ENCODE measurements at regions not wholly inside any gene's neighbourhood (a gene's known extent, or its start where the extent isn't known, plus 50 kb on each side); places are given as distances from the start of the nearest gene placed in this dataset.
"Not testable (repeated sequence)": the region's sequence is repeated elsewhere in the genome, so short reads cannot be mapped to it uniquely, and the experiment has no call there.

DNA sequence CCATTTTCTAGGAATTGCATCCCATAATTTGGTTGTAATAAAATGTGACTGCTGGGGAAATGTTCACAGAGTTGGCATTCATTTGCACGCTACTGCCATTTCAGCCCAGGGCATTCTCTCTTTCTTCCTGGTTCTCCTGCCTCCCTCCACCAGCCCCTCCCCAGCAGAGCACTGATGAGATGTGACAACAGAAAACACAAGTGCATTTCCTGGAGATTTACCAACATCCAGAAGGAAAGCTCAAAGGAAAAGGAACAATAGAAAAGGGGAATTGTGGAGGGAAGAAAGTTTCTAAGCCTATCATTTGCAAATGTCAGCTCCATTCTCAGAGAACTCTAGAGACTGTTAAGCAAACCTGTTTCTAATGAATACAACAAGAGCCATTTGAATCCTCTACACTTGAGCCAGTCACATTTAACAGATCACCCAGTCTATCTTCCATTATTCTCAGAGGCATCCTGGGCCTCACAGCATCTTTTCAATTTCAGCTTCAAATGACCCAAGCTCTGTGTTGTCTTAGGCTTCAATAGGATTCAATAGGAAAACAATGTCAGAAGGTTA, 395.6 kb upstream of the PBX1 start:
- no peak for ATAC-seq
- no peak for DNase-seq

DNA sequence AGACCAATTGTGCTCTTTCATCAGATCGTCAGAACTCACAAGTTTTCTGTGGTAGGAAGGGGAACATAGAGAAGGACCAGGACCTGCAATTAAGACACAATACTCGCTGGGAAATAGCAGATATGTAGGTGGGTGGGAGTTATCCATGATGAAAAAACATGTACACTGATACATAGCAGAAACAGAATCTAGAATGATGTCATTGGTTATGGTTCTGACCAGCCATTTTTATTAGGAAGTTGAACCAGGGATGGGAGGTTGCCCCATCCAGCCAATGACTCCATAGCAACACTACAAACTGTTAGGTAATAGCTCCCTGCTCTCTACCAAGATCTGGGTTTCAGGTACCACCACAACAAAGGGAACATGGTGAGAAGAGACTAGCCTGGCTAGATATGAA, 393.5 kb upstream of the PBX1 start:
- DNase-seq (no peak), ATAC-seq (no peak)

DNA sequence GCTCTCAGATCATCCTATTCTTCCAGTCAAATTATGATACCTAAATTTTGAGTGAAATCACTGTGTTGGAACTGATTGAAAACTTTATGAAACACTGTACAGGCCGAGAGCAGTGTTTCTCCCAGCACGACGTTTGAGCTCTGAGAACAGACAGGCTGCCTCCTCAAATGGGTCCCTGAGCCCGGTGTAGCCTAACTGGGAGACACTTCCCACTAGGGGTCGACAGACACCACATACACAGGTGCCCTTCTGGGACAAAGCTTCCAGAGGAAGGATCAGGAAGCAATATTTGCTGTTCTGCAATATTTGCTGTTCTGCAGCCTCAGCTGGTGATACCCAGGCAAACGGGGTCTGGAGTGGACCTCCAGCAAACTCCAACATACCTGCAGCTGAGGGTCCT, 392.5 kb upstream of the PBX1 start:
- ATAC-seq, result not testable (repeated sequence)

DNA sequence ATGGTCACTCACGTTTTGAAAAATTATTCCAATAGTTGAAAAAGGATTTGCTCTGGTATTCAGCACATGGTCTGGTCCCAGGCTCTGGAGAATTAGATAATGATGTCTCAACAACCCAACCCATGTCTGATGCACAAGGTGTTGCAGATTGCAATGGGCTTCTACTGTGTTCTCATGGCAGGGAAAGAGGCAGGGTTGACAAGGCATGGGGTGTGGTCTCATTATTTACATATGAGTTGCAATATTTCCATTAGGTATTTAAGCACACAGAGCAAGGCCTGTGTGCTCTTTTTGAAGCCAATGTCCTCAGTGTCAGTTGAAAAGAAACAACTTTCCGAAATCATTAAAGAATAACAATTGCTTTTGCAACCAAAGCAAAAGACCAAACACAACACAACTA, 381.9 kb upstream of the PBX1 start:
- ATAC-seq (no peak), DNase-seq (no peak)

More for the DNA sequence above, 392.5 kb upstream of the PBX1 start:
- not testable (repeated sequence) for DNase-seq

DNA sequence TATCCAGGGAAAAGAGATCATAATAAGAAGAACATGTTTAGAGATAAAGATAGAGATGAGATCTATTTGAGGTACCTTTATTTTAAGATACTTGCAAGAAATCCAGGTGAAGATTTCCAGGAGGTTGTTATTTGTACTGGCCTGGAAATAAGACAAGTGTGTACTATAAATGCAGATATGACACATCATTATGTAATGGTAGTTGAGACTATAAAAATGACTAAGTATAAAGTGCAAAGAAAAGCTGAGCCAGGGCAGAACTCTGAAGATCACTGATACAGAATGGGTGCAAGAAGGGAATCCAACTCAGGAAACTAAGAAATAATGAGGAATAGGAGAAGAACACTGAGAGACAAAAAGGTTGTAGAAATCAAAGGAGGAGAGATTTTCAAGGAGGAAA, 378.2 kb upstream of the PBX1 start:
- ATAC-seq, result no peak
- no peak for DNase-seq

DNA sequence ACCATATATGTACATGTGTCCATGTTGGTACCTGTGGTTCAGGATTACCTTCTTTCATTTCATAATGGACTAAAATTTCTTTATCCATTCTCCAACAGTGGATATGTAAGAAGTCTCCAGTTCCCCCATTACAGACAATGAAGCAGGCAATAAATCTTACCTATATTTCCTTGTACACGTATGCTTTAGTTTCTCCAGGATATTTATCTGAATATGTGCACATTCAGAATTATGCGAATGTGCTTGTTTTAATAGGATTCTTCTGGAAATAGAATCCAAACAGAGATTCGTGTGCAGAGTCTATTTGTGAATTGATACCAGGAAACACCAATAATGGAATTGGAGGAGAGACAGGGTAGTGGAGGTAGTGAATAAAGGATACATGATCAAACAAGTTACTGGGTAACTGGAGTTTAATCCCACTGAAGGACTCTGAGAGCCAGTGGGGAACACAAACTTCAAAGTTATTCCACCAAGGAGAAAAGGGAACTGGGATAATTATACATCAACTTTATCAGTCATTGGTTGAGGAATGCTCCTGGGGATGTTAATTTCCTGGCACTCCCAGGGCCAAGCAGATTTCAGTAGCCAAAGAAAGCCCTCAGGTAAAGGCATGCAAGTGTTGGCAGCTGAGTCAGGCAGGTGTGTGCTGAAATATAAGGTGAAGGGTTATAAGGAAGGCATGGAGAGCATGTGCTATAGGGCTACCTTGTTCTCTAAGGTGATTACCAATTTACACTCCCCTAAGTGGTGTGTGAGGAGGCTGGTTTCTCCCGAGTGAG, 374.9 kb upstream of the PBX1 start:
- DNase-seq (no peak), ATAC-seq (no peak)

DNA sequence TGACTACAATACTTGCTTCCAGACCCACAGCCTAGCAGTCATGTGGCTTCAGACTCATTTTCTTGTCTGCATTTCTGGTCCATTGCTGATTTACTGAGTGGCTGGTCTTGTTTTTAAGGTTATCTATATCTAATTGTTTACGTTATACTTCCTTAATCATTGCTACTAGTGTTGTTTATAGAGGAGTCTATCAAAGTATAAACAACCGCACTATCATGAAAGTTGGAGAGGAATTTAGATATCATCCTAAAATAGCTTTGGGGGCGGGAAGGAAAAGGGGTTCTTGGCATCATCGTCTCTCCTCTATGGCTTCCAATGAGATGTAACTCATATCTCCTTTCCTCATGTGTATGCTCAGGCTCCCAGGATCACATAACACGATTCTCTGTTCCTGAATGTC, 372.1 kb upstream of the PBX1 start:
- DNase-seq (no peak), ATAC-seq (no peak)

DNA sequence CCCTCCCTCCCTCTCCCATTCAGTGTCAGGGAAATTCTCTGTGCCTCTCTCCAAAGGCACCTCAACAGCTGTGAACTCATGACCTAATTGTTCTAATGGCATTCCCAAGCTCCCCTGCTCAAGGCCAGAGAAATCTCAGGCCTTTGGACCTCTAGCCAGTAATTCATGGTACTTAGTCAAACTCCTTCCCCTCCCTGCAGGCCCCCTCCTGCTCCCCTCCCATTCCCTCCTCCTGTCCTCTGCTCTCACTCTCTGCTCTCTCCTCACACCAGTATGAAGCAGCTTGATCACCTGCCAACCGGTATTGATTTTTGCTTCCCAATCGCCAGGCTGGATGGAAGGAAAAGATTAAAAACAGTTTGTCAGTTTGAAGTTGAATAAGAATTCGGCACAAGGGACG, 370.5 kb upstream of the PBX1 start:
- ATAC-seq (no peak), DNase-seq (no peak)

DNA sequence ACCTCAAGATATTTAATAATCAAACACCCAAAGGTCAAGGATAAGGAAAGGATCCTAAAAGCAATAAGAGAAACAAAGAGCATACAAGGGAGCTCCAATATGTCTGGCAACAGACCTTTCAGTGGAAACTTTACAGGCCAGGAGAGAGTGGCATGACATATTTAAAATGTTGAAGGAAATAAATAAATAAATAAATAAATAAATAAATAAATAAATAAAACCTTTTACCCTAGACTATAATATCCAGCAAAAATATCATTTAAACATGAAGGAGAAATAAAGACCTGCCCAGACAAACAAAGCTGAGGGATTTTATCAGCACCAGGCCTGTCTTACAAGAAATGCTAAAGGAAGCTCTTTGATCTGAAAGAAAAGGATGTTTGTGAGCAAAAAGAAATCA, 367.8 kb upstream of the PBX1 start:
- DNase-seq (no peak), ATAC-seq (no peak)

DNA sequence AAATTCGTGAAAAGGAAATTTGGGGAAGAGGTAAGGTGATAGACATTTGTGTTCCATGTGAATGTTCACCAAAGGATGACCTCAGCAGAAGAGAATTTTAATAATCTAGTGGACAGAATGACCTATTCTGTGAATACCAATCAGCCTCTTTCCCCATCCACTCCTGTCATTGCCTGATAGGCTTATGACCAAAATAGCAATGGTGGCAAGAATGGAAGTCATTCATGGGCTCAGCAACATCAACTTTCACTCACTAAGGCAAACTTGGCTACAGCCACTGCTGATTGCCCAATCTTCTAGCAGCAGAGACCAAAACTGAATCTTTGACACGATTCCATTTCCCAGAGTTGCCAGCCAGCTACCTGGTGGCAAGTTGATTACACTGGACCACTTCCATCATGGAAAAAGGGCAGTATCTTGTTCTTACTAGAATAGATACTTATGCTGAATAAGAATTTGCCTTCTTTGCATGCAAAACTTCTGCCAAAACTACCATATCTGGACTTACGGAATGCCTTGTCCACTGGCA, 348.7 kb upstream of the PBX1 start:
- ATAC-seq (no peak), DNase-seq (no peak)

DNA sequence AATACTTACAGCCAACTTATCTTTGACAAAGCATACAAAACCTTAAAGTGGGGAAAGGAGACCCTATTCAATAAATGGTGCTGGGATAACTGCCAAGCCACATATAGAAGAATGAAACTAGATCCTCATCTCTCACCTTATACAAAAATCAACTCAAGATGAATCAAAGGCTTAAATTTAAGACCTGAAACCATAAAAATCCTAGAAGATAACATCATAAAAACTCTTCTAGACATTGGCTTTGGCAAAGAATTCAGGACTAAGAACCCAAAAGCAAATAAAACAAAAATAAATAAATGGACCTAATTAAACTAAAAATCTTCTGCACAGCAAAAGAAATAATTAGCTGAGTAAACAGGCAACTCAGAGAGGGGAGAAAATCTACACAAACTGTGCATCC, 335.6 kb upstream of the PBX1 start:
- no peak for ATAC-seq
- DNase-seq, result no peak

DNA sequence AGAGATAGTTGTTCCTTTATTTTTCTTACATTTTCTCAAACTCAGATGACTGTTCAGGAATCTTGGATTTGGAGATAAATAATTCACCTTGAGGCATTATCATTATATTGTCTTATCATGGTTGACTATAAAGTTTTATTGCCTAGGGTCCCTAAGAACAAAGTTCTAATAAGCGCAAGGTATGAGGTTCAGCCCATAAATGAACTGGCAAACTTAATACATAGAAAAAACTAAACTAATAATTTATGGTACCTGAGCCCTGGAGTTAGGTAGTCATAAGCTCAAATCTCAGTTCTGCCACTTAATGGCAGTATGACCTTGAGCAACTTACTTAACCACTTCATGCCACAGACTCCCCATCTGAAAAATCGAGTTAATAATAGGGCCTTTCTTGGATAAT, 334.0 kb upstream of the PBX1 start:
- DNase-seq (no peak), ATAC-seq (no peak)

DNA sequence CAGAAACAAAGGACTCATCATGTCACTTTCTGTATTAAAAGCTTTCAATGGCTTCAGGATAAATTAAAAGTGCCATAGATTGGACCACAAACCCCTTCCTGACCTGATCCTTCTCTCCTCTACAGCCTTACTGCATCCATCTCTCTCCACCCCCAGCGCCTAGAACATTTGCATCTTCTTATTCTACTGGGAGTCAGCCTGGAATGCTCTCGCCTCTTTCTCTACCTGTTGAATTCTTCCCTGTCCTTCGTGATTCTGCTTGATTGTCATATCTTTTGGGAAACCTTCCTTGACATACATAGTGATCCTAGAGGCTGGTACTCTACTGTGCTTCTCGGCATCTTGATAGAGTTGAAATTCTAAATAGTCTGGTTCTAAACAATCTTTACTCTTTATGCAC, 332.0 kb upstream of the PBX1 start:
- ATAC-seq, result no peak
- DNase-seq, result no peak

DNA sequence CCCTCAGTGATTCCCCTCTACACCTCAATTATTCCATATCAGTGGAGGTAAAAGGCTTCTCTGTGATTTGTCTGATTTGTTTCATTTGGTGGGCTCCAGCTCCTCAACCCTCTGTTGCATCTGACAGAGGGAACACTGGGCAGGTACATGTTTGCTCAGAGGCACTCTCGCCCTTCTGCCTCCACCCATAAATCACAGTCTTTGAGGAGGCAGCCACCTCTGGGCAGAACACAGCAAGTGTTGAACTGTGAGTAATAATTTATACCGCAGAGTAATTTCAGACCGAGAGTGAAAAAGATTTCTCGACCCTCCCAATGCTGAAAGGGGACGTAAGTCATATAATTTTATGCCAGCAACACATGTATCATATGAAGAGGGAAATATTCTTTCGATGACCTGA, 330.1 kb upstream of the PBX1 start:
- ATAC-seq (no peak), DNase-seq (no peak)

DNA sequence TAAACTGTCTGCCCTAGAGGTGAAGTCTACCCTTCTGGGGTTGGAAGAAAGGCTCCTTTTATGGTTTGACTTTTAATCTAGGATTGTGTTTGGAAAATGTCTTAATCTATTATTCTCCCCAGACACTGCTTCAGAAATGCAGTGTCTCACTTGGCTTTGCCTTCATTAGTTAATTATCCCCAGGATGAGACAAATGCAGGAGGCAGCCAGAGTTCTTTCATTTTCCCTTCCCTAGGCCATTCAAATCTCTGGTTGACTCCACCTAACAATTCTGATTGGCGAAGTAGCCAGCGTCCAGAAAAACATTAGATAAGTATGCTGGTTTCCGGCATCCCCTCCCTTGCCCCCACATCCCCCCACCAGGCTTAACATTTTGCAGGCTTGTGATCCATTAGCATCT, 325.8 kb upstream of the PBX1 start:
- DNase-seq (no peak), ATAC-seq (no peak)

DNA sequence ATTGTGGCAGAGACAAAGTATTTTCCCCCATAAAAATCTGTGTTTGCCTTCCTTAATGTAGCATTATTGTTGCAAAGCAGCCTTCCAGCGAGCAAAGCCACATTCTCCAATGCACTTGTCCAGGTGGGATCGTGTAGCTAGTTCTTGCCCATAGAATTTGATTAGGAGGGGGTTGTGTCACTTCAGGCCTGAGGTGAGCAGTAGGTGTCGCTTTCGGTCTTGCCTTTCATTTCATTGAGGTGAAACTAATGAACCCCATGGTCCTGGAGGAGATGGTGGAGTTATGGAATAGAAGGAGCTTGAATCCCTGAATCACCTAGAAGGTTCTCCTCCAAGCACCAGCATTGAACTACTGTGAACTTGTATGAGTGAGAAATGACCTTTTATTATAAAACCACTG, 318.9 kb upstream of the PBX1 start:
- ATAC-seq (no peak), DNase-seq (no peak)

DNA sequence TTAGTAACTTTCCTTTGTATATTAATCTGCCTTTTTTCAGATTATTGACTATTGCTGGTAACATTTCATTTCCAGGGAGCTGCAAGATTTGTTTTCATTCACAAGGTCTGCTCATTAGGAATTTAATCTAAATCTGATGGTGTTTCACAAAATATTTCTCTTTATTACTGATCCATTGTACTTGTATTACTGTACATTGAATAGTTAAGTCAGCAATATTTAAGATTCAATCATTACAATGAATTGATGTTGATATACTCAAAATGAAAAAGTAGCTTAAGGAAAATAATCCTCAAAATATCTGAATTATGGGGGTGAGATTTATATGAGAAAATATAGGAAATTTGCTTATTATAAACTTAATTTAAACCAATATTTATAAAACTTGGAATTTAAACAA, 308.6 kb upstream of the PBX1 start:
- ATAC-seq (no peak), DNase-seq (no peak)

DNA sequence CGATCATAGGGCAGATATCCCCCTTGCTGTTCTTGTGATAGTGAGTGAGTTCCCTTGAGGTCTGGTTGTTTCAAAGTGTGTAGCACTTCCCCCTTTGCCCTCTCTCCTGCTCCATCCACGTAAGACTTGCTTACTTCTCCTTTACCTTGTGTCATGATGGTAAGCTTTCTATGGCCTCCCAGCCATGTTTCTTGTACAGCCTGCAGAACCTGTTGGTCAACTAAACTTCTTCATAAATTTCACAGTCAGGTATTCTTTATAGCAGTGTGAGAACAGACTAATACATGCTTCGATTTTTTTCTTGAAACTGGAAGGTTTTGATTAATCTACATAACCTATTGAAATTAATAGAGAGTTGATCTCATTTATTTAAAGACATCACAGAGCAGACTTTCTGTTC, 302.5 kb upstream of the PBX1 start:
- no peak for DNase-seq
- no peak for ATAC-seq

DNA sequence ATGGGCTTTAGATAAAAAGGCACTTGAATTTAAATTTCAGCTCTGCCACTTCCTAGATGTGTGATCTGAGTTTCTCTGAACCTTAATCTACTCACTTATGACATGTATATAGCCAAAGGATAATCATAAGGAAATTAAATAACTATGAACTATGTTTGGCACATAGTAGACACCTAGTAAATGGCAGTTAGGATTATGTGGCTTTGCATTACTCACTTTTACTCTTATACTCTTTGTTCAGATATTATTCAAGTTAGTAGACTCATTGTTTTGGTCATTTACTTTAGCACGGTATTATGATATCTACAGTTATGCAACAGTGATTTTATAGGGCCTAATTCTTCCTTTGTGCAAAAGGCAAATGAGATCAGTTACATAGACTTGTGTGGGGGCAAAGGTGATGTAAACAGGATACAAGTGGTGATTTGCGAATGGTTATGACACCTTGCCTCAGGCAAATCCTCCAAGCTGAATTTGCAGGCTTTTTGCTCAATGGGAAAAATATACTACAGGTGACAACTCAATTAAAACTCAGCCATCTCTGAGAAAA, 297.2 kb upstream of the PBX1 start:
- DNase-seq, result no peak

DNA sequence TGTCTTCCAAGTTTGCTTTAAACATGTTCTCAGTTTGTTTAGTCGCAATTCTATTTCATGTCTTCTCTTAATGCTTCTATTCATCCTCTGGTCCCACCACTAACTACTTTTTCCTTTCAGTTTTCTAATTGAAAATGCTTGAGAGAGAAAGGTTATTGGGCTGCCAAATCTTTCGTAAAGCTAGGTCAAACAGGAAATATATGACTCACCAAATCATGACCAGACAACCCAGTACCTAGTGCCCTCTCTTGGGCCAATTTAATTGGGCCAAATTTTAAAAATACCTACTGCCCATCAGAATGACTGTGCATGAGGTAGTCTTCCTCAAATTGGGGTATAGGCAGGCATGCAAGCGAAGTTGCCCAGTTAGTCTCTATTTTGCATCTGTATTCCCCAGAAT, 295.4 kb upstream of the PBX1 start:
- DNase-seq (no peak), ATAC-seq (no peak)

More for the DNA sequence above, 297.2 kb upstream of the PBX1 start:
- no peak for ATAC-seq

DNA sequence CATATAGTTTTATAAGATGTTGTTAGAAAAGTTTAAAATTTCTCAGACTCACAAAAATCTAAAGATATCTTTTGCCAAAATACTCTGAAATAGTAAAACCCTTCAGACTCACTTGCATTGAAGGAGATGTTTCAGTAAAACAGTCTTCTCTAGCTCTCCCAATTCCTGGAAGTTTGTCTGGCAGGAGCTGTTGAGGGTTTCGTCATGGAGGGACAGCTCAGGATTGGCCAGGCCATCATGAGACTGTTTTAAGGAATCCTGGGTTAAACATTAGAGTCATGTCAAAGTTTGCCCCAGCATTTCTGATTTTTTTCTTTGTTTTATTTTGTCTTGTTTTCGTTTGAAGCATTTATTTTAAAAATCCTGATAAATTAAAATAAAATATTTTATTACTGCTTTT, 293.8 kb upstream of the PBX1 start:
- no peak for ATAC-seq

DNA sequence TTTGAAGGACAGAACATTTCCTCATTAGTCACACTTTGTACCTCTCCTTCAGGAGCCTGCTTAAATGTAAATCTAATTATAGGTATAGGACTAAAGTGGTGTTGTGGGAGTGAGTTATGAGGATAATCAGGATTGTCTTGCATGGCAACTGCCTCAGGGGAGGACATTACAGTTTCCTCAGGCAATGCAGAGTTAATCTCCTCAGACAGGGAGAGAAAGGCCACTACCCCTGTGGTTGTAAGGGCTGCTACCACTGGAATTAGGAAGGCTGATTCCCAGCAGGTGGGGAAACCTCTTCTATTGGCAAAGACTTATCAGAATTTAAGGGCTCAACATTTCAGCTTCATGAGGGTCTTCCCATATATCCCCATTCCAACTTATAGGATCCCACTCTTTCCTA, 286.8 kb upstream of the PBX1 start:
- DNase-seq (no peak), ATAC-seq (no peak)

More for the DNA sequence above, 293.8 kb upstream of the PBX1 start:
- DNase-seq, result no peak

DNA sequence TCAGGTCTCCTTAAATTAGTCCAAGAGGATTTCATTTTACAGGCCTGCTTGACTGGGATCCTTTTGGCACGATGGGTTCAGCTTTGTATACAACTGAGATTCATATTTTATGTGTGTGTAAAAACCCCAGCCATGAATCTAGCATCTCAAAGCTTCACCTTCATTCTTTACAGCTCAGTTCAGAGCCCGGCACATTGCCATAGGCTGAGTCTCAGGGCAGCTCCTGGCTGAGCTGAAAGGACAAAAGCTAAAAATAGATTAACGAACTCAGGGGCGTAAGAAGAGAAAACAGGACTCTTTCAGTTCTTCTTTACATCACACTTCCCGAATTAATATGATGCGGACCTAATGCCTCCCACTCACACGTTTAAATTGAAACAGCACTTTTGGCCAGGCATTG, 262.8 kb upstream of the PBX1 start:
- DNase-seq (no peak), ATAC-seq (no peak)

DNA sequence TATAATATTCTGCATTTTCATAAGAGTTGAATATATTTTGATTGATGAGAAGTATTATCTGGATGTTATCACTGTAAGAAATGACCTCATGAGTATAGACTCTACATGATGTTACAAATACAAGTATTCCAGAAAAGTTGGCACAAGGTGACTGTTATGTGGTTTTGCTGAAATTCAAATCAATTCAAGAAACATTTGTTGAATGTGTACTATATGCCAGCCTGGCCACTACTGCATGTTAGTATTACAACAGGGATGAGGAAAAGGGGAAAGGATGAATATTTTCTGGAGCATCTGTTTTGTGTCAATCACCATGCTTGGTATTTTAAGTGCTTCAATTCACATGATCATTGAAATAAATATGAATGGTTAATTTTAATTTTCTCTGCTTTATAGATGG, 250.9 kb upstream of the PBX1 start:
- ATAC-seq, result no peak
- DNase-seq, result no peak

Measured in stimulated activated naive CD8-positive, alpha-beta T cell treated with anti-CD3 and anti-CD28 coated beads, Interleukin-15, Interleukin-2, amounts not matched to agents 100 U/mL and 50 U/mL, for 24 hours (primary cell).